GM23338 (cell line): ENCODE measurements at regions not wholly inside any gene's neighbourhood (a gene's known extent, or its start where the extent isn't known, plus 50 kb on each side); places are given as distances from the start of the nearest gene placed in this dataset.

Source experiments
- ATAC-seq: fragments of 200-7000 bp; cut with Tn5 transposase; 3 replicates; pipeline ENCODE4 v1.9.1; 2020
- DNase-seq: peaks from one replicate; pipeline ENCODE4 v3.0.0-alpha.2; 2015; ENCODE audit warnings: low spot score
- H2AFZ ChIP-seq: fragments of 200-600 bp; sonication (generic); 2 replicates; pipeline ENCODE4 v1.8.0; 2016; ENCODE audit warnings: antibody characterized with exemption, mild to moderate bottlenecking, moderate library complexity
- H3F3A ChIP-seq: fragments of 200-600 bp; sonication (generic); replicated peaks from 2 replicates; pipeline ENCODE4 v1.8.0; 2017; ENCODE audit warnings: antibody characterized with exemption, mixed run types, low read depth
- H3K27ac ChIP-seq: fragments of 200-600 bp; sonication (generic); 2 replicates; pipeline ENCODE4 v1.6.1; 2016; ENCODE audit warnings: low read depth
- H3K27me3 ChIP-seq: fragments of 200-600 bp; sonication (generic); 2 replicates; pipeline ENCODE4 v1.8.0; 2016; ENCODE audit warnings: mild to moderate bottlenecking, mixed run types, moderate library complexity; ENCODE audit not compliant: insufficient read depth
- H3K36me3 ChIP-seq: fragments of 200-600 bp; sonication (generic); 2 replicates; pipeline ENCODE4 v1.8.0; 2016; ENCODE audit warnings: mild to moderate bottlenecking; ENCODE audit not compliant: insufficient read depth
- H3K4me1 ChIP-seq: fragments of 200-600 bp; sonication (generic); 2 replicates; pipeline ENCODE4 v1.8.0; 2016; ENCODE audit warnings: mild to moderate bottlenecking, moderate library complexity; ENCODE audit not compliant: insufficient read depth
- H3K4me2 ChIP-seq: fragments of 200-600 bp; sonication (generic); 2 replicates; pipeline ENCODE4 v1.7.1; 2017; ENCODE audit warnings: mixed run types
- H3K4me3 ChIP-seq: fragments of 200-600 bp; sonication (generic); 2 replicates; pipeline ENCODE4 v1.6.1; 2016; ENCODE audit warnings: mixed run types
- H3K79me2 ChIP-seq: fragments of 200-600 bp; sonication (generic); replicated peaks from 2 replicates; pipeline ENCODE4 v1.8.0; 2017; ENCODE audit warnings: mild to moderate bottlenecking; ENCODE audit not compliant: insufficient read depth
- H3K9me2 ChIP-seq: fragments of 200-600 bp; sonication (generic); 2 replicates; pipeline ENCODE4 v1.8.0; 2017; ENCODE audit not compliant: insufficient read depth
- H4K20me1 ChIP-seq: fragments of 200-600 bp; sonication (generic); replicated peaks from 2 replicates; pipeline ENCODE4 v1.8.0; 2017; ENCODE audit warnings: mild to moderate bottlenecking; ENCODE audit not compliant: insufficient read depth
- H3K27ac Mint-ChIP-seq: 2 replicates; pipeline ENCODE4 v1.8.0; 2020; ENCODE audit warnings: inconsistent platforms, mild to moderate bottlenecking, moderate library complexity, mixed read lengths
- H3K27me3 Mint-ChIP-seq: 3 replicates; pipeline ENCODE4 v1.8.0; 2022; ENCODE audit warnings: low read depth, mild to moderate bottlenecking, moderate library complexity, mixed read lengths, inconsistent platforms; ENCODE audit not compliant: insufficient read depth, poor library complexity
- H3K36me3 Mint-ChIP-seq: 3 replicates; pipeline ENCODE4 v1.8.0; 2021; ENCODE audit warnings: low read depth, mild to moderate bottlenecking, inconsistent platforms, moderate library complexity, mixed read lengths
- H3K4me1 Mint-ChIP-seq: 3 replicates; pipeline ENCODE4 v1.8.0; 2020; ENCODE audit warnings: mild to moderate bottlenecking, inconsistent platforms, mixed read lengths
- H3K4me3 Mint-ChIP-seq: 3 replicates; pipeline ENCODE4 v1.8.0; 2021; ENCODE audit warnings: moderate library complexity, mild to moderate bottlenecking, inconsistent platforms, mixed read lengths
- H3K9me3 Mint-ChIP-seq: 3 replicates; pipeline ENCODE4 v1.8.0; 2020; ENCODE audit warnings: moderate library complexity, mild to moderate bottlenecking, inconsistent platforms, mixed read lengths
- CREB1 ChIP-seq: fragments of 250-450 bp; sonication (Bioruptor Pico); IDR thresholded peaks from 2 replicates; pipeline ENCODE4 v1.5.0; 2020; ENCODE audit warnings: low read depth, mild to moderate bottlenecking, moderate library complexity
- ETS1 ChIP-seq: IDR thresholded peaks from 2 replicates; pipeline ENCODE4 v1.6.1; 2016; ENCODE audit warnings: antibody characterized with exemption
- EZH2 ChIP-seq: fragments of 200-600 bp; sonication (generic); IDR thresholded peaks from one replicate; pipeline ENCODE4 v1.8.0; 2017; ENCODE audit warnings: antibody characterized with exemption, mild to moderate bottlenecking, low read depth; ENCODE audit not compliant: unreplicated experiment
- EZH2phosphoT487 ChIP-seq: fragments of 200-600 bp; sonication (generic); IDR thresholded peaks from one replicate; pipeline ENCODE4 v1.8.1; 2018; ENCODE audit warnings: antibody characterized with exemption; ENCODE audit not compliant: unreplicated experiment
- JUNB ChIP-seq: IDR thresholded peaks from one replicate; pipeline ENCODE4 v1.6.1; 2016; ENCODE audit warnings: antibody characterized with exemption; ENCODE audit not compliant: unreplicated experiment
- NANOG ChIP-seq: IDR thresholded peaks from 2 replicates; pipeline ENCODE4 v1.6.1; 2016; ENCODE audit warnings: antibody characterized with exemption, borderline replicate concordance
- POLR2AphosphoS5 ChIP-seq: IDR thresholded peaks from 2 replicates; pipeline ENCODE4 v1.6.1; 2016; ENCODE audit warnings: antibody characterized with exemption, low read depth
- REST ChIP-seq: IDR thresholded peaks from one replicate; pipeline ENCODE4 v1.6.1; 2018; ENCODE audit warnings: antibody characterized with exemption; ENCODE audit not compliant: unreplicated experiment
- STAT1 ChIP-seq: IDR thresholded peaks from one replicate; pipeline ENCODE4 v1.6.1; 2016; ENCODE audit warnings: antibody characterized with exemption; ENCODE audit not compliant: unreplicated experiment
- ZNF114 ChIP-seq: fragments of 250-450 bp; sonication (Bioruptor Pico); IDR thresholded peaks from 2 replicates; pipeline ENCODE4 v1.5.0; 2020; ENCODE audit warnings: mild to moderate bottlenecking, moderate library complexity
- ZNF331 ChIP-seq: fragments of 250-450 bp; sonication (Bioruptor Pico); IDR thresholded peaks from 2 replicates; pipeline ENCODE4 v1.5.0; 2020; ENCODE audit warnings: low read depth, mild to moderate bottlenecking, moderate library complexity
- ZNF462 ChIP-seq: fragments of 250-450 bp; sonication (Bioruptor Pico); IDR thresholded peaks from 2 replicates; pipeline ENCODE4 v1.5.0; 2020; ENCODE audit warnings: mild to moderate bottlenecking, moderate library complexity
- TF ChIP-seq, protein P1 (sequence below), 2 experiments: fragments of 200-600 bp in 1 of 2; sonication (generic) in 1 of 2; conservative IDR thresholded peaks; 2 replicates each; pipeline versions ENCODE4 v1.5.1 to v1.6.1; 2016 to 2017; ENCODE audit warnings: antibody characterized with exemption in 2 of 2, low read depth in 2 of 2, mild to moderate bottlenecking in 2 of 2, moderate library complexity in 1 of 2

GRCh38 chr1:95572002-95572401 is 338.0 kb downstream of the RWDD3 start:
- ATAC-seq, result no peak
- Histone ChIP-seq H2AFZ (no peak overlapping the region), H4K20me1 (no peaks in the 10 kb centered on the region), H3K27ac (no peak overlapping the region), H3K4me1 (no peaks in the 10 kb centered on the region), H3K4me3 (no peak overlapping the region), H3K79me2 (no peaks in the 10 kb centered on the region), H3K27me3 (no peaks in the 10 kb centered on the region), H3F3A (no peaks in the 10 kb centered on the region), H3K36me3 (no peaks in the 10 kb centered on the region), H3K9me2 (peaks cover 25% of the 10 kb centered on the region; the same call in 1 of the 2 replicates), H3K4me2 (no peak overlapping the region)
- no peaks in the 10 kb centered on the region for H3K36me3 Mint-ChIP-seq
- H3K9me3 Mint-ChIP-seq, result no peaks in the 10 kb centered on the region
- no peak overlapping the region for H3K27ac Mint-ChIP-seq
- no peak for DNase-seq
- H3K27me3 Mint-ChIP-seq, result peaks cover 4% of the 10 kb centered on the region
- no peak for TF ChIP-seq EZH2
- no peak for TF ChIP-seq ZNF462
- TF ChIP-seq, protein P1, sequence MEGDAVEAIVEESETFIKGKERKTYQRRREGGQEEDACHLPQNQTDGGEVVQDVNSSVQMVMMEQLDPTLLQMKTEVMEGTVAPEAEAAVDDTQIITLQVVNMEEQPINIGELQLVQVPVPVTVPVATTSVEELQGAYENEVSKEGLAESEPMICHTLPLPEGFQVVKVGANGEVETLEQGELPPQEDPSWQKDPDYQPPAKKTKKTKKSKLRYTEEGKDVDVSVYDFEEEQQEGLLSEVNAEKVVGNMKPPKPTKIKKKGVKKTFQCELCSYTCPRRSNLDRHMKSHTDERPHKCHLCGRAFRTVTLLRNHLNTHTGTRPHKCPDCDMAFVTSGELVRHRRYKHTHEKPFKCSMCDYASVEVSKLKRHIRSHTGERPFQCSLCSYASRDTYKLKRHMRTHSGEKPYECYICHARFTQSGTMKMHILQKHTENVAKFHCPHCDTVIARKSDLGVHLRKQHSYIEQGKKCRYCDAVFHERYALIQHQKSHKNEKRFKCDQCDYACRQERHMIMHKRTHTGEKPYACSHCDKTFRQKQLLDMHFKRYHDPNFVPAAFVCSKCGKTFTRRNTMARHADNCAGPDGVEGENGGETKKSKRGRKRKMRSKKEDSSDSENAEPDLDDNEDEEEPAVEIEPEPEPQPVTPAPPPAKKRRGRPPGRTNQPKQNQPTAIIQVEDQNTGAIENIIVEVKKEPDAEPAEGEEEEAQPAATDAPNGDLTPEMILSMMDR (conservative IDR thresholded peaks at IDR 0.05; ENCODE audit: low read depth in 2 of 2), result no peak
- TF ChIP-seq ETS1, result no peak
- TF ChIP-seq ZNF114 (CRISPR knock-in tag), result no peak
- TF ChIP-seq STAT1, result no peak
- no peak for TF ChIP-seq POLR2AphosphoS5
- TF ChIP-seq ZNF331 (CRISPR knock-in tag), result no peak
- no peak for TF ChIP-seq EZH2phosphoT487
- TF ChIP-seq NANOG, result no peak
- TF ChIP-seq REST, result no peak
- TF ChIP-seq JUNB, result no peak
- TF ChIP-seq CREB1 (CRISPR knock-in tag), result no peak
- H3K4me1 Mint-ChIP-seq, result peaks cover 5% of the 10 kb centered on the region; the same call in 2 of the 3 replicates
- no peak overlapping the region for H3K4me3 Mint-ChIP-seq
